Muscle of arm (tissue), 1 donor: ENCODE measurements at regions not wholly inside any gene's neighbourhood (a gene's known extent, or its start where the extent isn't known, plus 50 kb on each side); places are given as distances from the start of the nearest gene placed in this dataset.
A peak's percentile ranks its signal among the peaks of the same experiment; 100 is the strongest.

ENCODE experiments used
- DNase-seq: peaks from one replicate; pipeline ENCODE4 v3.0.0-alpha.2; 2013

GRCh38 chr7:17485368-17485767 lies 186.9 kb downstream of the AHR start:
- DNase-seq, result no peak

DNA sequence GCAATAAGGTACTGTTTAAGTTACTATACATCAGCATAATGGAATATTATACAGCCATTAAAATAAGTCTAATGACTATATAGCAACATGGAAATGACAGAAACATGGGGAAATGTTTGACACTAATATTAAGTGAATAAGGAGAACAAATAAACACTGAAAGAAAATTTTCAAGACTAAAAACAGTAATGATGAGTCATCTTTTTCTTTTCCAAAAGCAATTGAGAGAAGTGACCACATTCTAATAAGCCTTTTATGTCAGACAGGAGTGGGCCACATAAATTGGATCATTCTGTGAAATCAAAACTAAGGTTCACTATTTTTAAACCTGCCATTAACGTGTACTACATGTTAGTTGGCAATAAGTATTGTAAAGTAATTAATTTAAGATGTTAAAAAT lies 187.5 kb downstream of the AHR start:
- no peak for DNase-seq

GRCh38 chr7:17486835-17487234 lies 188.4 kb downstream of the AHR start:
- no peak for DNase-seq

- DNase-seq, result no peak
Measured at GRCh38 chr7:17487343-17487742, 188.9 kb downstream of the AHR start.

DNA sequence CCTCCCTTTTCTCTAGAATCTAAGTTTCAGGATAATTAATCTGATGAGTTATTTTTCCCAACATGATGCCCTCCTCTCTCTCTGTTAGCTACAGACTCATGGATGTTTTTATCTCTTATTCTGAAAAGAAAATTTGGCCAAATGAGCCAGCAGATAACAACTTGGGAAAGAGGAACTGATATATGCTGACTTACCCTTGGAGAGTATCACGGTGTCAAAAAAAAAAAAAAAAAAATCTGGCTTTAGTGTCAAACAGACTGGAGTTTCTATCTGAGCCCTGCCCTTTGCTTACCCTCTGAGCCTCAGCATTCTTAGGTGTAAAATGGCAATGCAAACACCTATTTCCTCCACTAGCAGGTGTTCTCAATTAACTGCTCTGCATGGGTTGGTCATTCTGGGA lies 190.4 kb downstream of the AHR start:
- DNase-seq, result no peak

DNA sequence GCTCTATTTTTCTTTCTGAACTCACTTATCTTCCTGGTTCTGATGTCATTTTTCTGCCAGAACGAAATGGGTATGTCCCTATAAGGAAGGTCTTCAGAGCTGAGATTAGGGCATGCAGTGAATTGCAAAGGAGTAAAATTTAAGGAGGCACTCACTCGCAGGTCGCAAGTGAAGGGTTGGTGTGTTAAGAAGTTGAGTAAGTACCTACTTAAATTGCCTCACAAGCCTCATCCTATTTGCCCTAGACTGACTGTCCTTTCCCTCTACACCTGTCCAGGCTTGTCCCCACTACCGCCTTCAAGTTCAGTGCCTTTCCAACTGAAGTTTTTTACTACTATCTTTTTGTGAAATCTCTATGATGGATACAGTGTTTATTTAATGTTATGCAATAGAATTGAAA lies 191.5 kb downstream of the AHR start:
- DNase-seq, result no peak

DNA sequence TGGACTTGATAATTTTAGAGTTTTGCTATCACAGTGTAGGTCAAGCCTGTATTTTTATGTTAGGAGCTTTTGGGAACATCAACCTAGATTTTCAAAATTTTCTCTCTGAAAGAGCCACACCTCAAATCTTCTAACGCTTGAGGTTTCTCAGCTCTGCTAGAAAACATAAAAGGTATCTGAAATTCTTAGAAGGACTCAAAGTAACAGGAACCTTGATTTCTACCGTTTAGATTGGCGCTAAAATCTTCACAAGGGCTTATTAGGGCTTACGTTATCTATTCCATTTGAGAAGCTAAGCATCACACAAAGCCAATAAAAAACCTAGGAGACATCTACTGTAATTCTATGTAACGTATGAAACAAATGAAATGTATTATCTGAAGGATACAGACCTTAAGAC lies 192.4 kb downstream of the AHR start:
- no peak for DNase-seq

DNA sequence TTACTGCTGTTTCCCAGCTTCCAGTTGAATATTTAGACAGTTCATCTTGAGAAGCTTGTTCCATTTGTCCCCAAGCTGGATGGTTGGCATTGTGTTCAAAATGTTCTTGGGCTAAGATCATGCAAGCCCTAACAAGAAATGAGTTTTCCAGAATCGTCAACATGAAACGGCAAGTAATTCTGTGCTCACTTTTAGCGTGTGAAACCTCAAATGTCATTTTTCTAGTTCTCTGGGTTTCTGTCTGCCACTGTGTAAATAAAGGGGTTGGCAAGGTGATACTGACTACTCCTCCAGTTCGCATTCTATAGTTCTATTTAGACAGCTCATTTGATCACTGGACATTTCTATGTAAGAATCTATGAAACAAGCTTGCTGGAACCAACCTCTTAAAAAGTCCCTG lies 194.0 kb downstream of the AHR start:
- DNase-seq, result no peak

GRCh38 chr7:17493446-17493845 lies 195.0 kb downstream of the AHR start:
- no peak for DNase-seq

- DNase-seq, result no peak
Measured at GRCh38 chr7:17495655-17496394, 197.4 kb downstream of the AHR start.

DNA sequence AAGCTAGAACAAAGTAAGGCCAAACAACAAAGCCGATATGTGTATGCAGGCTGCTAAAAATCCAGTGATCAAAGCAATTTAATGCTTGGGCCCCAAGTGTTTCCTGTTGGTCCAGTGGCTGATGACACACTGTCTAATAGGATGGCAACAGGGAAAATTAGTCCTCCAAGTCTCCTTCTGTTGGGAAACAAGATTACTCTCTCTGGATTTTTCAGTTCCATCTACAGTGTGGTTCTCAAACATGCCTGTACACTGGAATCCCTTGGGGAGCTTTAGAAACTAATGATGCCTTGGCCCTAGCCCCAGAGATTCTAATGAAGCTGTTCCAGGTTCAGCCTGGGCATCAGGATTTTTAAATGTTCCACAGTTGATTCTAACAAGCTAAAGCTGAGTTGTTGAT lies 198.7 kb downstream of the AHR start:
- no peak for DNase-seq

- DNase-seq, result no peak
Measured at GRCh38 chr7:17497549-17498167, 199.2 kb downstream of the AHR start.

GRCh38 chr7:17498230-17498629 lies 199.8 kb downstream of the AHR start:
- DNase-seq, result no peak

GRCh38 chr7:17500736-17501135 lies 202.3 kb downstream of the AHR start:
- DNase-seq, result peak; percentile 26

GRCh38 chr7:17501441-17502212 lies 203.2 kb downstream of the AHR start:
- DNase-seq, result peak; percentile 25

GRCh38 chr7:17502213-17503060 lies 204.0 kb downstream of the AHR start:
- DNase-seq, result peak; percentile 45

- no peak for DNase-seq
Measured at GRCh38 chr7:17506095-17506494, 207.6 kb downstream of the AHR start.

- no peak for DNase-seq
Measured at GRCh38 chr7:17506596-17506995, 208.1 kb downstream of the AHR start.

DNA sequence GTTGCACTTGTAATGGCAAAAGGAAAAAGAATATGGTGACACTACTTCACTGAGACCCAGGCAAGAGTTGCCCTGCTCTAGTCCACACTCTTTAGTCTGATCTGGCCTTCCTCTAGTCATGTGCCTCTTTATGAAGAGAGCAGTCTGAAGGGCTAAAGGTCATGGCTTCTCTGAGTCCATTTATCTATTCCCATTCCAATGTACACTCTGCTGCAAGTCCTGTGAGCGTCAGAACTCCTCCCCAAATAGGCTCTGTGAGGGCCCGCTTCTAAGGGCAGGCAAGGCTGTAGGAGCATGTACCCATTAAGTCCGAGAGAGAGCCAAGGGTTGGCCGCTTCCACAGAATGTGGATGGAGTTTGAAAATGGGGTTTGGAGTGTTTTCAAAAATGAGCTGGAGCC lies 209.3 kb downstream of the AHR start:
- DNase-seq, result no peak

- no peak for DNase-seq
Measured at GRCh38 chr7:17512181-17512675, 213.8 kb downstream of the AHR start.

- DNase-seq, result no peak
Measured at GRCh38 chr7:17516771-17517170, 218.3 kb downstream of the AHR start.

- DNase-seq, result no peak
Measured at GRCh38 chr7:17520941-17521340, 222.5 kb downstream of the AHR start.
